ENCODE measurements at regions not wholly inside any gene's neighbourhood (a gene's known extent, or its start where the extent isn't known, plus 50 kb on each side); places are given as distances from the start of the nearest gene placed in this dataset.
A peak's percentile ranks its signal among the peaks of the same experiment; 100 is the strongest.

DNA sequence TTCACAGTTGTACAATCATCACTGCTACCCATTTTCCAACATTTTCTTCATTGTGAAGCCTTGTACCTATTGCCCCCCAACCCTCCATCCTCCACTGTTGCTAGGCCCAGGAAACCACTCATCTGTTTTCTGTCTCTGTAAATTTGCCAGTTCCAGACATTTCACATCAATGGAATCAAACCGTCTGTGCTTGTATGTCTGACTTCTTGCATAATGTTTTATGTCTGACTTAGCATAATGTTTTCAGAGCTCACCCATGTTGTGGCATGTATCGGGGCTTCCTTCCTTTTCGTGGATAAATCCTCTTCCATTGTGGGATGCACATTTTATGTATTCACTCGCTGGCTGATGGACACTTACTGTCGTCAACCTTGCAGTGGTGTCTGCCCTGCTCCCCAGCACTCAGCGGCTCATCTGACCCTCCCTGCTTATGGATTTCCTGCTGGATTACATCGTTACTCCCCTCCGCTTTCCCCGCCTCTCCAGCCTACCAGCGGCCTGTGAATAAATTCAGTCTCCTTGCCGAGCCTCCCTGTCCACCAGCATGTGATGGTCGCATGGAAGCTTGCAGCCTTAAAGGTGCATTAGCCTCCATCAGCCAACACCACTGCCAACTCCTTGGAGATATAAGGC, 727.6 kb upstream of the TMEM132C start:
- DNase-seq = no peak

DNA sequence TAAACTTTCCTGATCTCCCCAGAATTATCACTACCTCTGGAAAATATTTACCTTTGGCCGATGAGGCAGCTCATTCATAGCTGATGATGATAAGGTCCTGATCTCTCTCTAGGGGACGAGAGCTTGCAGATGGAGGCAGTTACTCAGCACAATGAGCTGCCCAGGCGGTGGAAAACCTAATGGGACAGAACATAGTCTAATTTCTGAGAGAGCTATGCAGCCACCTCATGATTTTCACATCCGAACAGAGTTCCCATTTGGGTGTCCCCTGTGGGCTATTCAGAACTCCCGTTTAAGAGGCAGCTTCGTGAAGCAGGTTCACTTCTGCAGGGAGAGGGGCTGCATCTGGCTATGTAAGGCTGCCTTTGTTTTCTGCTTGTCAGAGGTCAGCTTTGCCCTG, 724.6 kb upstream of the TMEM132C start:
- no peak for DNase-seq

DNA sequence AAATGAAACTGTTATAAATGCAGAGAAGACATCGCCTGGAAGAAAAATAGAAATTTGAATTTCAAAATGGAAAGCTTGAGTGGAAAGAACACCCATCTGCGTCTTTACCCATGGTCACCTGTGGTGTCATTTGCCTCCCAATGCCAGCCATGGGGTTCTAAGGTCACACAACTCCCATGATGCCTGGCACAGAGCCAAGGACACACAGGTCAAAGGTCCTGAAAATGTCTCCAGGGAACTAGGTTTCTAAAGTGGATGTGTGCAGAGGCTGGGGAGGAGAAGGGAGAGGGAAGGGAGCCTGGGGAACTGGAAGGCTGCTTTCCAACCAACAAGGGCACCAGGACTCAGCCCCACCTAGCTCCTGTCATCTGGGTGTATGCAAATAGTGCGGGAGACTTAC, 724.0 kb upstream of the TMEM132C start:
- no peak for DNase-seq

DNA sequence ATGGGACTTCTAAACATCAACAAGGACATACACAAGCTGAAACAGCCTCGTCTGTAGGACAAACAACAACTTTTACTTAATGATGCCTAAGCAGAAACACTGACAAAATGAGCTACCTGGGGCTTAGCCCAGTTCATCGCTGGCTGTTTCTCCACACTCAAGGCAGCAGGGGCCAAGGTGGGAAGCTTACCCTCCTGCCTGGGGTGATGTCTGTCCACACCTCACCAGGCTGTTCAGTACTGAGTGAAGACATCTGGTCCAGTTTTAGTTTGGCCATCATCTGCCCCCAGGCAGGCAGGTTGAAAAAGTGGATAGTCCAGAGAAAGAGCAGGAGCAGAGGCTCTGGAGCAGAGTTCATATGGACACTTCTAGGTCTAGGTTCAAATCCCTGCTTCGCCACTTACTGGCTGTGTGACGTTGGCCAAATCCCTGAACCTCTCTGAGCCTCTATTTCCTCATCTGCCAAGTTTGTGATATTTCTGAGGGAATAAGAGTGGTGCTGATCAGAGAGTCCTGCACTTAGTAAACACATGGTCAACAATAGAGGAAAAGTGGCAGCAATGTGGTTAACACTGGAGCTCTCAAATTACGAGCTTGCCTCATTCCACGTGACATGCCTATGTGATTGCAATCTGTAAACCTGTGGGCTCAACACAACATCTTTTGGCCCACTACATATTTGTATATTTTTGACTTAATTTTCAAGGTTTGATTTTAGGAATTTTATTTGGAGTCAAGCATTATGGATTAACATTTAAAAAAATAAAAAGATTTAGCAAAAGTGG, 720.1 kb upstream of the TMEM132C start:
- no peak for DNase-seq

- no peak for DNase-seq
Observed at GRCh38 chr12:127548123-127548553, 718.8 kb upstream of the TMEM132C start.

DNA sequence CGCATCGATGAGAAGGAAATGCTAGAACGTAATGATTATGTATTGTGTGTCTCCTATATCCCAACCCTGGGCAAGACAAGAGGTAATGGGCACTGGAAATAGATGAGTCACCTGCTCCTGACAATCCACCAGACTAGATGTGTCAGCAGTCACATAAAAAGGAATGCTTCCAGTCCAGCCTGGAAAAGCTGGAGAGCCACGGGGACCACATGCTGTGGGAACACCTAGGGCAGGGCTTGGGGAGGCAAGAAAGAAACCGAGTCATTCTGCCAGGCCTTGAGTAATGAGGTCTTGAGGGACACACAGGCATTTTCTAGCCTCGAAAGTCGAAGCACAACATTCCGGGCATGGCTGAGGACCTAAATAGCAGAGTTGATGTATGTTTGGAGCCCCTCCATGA, 716.7 kb upstream of the TMEM132C start:
- no peak for DNase-seq

DNA sequence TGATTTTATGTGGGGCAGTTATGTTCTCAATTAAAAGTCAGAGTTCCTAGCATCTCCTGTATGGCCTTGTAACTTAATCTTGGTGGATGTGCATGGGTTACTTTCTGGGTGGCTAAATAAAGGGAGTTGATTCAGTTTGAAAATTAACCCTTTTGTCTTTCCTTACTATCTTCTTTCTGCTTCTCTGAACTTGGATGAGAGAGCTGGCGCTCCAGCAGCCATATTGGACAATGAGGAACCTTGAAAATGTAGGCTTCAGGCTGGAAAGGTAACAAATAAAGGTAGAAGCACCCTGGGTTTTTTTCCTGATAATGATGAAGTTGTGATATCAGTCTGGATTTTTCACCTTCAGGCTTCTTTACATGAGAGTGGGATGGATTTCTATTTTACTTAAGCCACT, 714.1 kb upstream of the TMEM132C start:
- DNase-seq = no peak

GRCh38 chr12:127555071-127555470, 711.9 kb upstream of the TMEM132C start:
- DNase-seq = no peak

- DNase-seq = no peak
Observed at GRCh38 chr12:127556231-127556886, 710.6 kb upstream of the TMEM132C start.

- DNase-seq = no peak
Observed at GRCh38 chr12:127558361-127558760, 708.6 kb upstream of the TMEM132C start.

DNA sequence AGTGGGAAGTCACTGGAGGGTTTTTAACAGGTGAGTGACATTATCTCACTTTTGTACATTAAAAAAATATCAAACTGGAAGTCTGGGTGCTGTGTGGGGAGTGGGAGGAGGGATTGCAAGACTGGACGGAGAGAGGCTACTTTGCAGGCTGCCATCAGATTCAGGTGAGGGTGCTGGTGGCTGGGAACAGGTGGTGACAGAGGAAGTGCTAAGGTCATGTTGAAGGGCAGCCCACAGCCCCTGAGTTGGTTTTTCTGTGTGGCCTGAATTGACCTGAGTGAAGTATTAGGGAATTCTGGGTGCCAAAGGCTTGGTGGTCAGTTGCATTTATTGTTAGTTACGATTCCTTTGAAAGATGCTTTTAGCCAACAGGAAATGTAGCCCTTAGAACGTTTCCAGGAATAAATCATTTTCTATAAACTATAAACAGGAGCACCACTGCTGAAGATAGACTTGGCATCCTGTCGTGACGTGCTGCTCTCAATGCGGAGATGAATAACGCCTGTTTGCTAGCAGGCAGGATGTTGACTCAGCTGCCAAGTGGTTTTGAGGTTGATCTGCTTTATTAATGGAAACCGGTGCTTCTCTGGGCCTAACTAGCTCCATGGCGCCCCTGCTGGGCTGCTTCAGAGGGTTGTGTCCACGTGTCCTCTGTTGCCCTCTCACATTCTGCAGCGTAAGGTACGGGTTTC, 707.5 kb upstream of the TMEM132C start:
- DNase-seq = peak; percentile 21 to 35

GRCh38 chr12:127560041-127560478, 706.9 kb upstream of the TMEM132C start:
- no peak for DNase-seq

GRCh38 chr12:127562816-127563215, 704.2 kb upstream of the TMEM132C start:
- no peak for DNase-seq

GRCh38 chr12:127565241-127565640, 701.7 kb upstream of the TMEM132C start:
- DNase-seq = no peak

GRCh38 chr12:127567531-127567930, 699.4 kb upstream of the TMEM132C start:
- DNase-seq = no peak

- no peak for DNase-seq
Observed at GRCh38 chr12:127570387-127570786, 696.6 kb upstream of the TMEM132C start.

GRCh38 chr12:127570793-127571360, 696.1 kb upstream of the TMEM132C start:
- DNase-seq = no peak

DNA sequence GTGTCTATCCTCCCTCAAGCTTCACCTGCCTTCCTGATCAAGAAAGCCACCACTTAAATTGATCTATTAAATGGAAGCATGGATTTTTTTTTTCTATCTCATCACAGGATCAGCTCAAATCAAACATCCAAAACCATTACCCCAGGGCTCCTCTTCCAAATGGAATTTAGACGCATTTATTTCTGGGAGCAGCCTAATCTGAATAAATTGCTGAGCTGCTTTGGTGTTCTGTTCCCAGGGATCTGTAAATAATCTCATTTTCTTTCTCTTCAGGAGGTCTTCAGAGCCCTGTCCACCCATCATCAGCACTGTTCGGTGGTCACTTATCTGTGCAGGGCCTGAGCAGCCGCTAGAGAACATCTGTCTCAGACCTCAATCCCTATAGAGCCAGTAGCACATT, 695.4 kb upstream of the TMEM132C start:
- no peak for DNase-seq

DNA sequence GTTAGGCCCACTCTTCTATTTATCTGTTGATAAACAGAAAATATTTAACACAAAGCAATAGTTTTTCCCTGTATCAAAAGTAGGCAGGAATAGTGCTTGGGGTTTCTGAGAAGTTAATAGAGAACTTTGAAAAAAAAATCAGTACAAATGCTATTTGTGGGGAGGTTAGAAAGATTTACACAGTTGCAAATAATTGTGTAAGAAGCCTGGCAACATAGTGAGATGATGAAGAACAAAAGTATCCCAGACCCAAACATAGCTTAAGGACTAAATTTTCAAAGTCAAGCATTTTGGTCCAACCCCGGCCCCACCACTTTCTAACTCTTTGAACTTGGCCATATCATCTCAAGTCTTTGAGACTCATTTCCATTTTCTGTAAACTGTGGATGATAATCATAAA, 687.5 kb upstream of the TMEM132C start:
- DNase-seq = no peak

DNA sequence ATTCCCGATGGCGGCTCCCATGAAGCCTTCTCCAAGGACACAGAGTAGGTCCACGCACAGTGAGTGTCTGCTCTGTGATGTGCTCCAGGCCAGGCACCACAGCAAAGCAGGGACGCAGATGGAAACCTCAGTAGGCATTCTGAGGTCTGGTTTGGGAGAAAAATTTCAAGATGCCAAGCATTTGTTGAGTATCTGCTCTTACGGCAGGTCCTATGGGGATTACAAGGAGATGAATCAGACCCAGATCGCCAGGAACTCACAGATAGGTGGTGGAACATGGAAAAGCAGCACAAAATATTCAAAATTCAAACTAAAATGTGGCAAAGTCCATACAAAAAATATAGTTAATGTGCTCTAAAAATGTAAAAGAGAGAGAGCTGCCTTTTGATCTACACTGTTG, 684.9 kb upstream of the TMEM132C start:
- DNase-seq = no peak

- DNase-seq = no peak
Observed at GRCh38 chr12:127583041-127583440, 683.9 kb upstream of the TMEM132C start.

GRCh38 chr12:127588249-127588648, 678.7 kb upstream of the TMEM132C start:
- no peak for DNase-seq

DNA sequence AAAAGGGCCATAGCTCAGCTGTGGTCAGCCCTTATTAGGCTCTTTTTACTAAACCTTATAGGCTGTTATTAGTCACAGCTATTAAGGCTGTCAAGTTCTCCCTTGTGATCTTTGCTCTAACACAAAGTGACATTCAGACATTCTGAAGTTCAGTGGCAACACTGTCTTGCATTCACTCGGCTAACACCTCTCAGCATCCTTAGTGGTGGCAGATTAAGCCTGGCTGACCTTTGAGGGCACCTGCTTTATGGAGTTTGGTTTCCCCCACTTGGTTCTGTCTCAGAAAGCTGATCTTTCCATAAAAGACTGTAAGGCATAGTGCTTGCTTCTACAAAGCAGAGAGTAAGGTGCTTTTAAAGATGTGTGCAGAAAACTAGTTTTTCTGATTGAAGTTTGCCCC, 677.4 kb upstream of the TMEM132C start:
- no peak for DNase-seq
